Psoas muscle (tissue), 7 donors: ENCODE measurements at regions not wholly inside any gene's neighbourhood (a gene's known extent, or its start where the extent isn't known, plus 50 kb on each side); places are given as distances from the start of the nearest gene placed in this dataset.

Source experiments
- ATAC-seq, 4 donors: fragments of 200-7000 bp; cut with Tn5 transposase; one replicate each; pipeline ENCODE4 v1.9.1; 2020; ENCODE audit warnings: moderate library complexity in 3 of 4, mild to moderate bottlenecking in 2 of 4
- DNase-seq, 2 donors: peaks; one replicate each; pipeline ENCODE4 v3.0.0-alpha.2; 2020
- H3K27ac ChIP-seq: fragments of 200-600 bp; one replicate; pipeline ENCODE4 v1.8.0; 2022
- H3K27me3 ChIP-seq, 3 donors: fragments of 200-600 bp in 1 of 3; one replicate each; pipeline versions ENCODE4 v1.6.1 to v1.8.0; 2013 to 2022; ENCODE audit warnings: low read length in 2 of 3, mild to moderate bottlenecking in 2 of 3, moderate library complexity in 1 of 3; ENCODE audit not compliant: insufficient read depth in 3 of 3
- H3K36me3 ChIP-seq, 2 donors: fragments of 200-600 bp in 1 of 2; one replicate each; pipeline versions ENCODE4 v1.6.1 to v1.8.0; 2013 to 2022; ENCODE audit warnings: low read depth in 1 of 2, mild to moderate bottlenecking in 1 of 2, moderate library complexity in 1 of 2; ENCODE audit not compliant: insufficient read depth in 1 of 2
- H3K4me1 ChIP-seq: fragments of 200-600 bp; one replicate; pipeline ENCODE4 v1.8.0; 2022
- H3K4me3 ChIP-seq: fragments of 200-600 bp; one replicate; pipeline ENCODE4 v1.8.0; 2022; ENCODE audit warnings: mild to moderate bottlenecking
- H3K9me3 ChIP-seq: fragments of 200-600 bp; one replicate; pipeline ENCODE4 v1.8.0; 2022
- WGBS, 3 donors: extraction: QIAGEN DNeasy Blood & Tissue Kit; methylation state at CpG; one replicate each; pipeline versions ENCODE4 v1.1.6 to v1.1.7; 2013; 5-methylcytosine and 5-hydroxymethylcytosine counted together
- intact Hi-C, 2 donors: fragments of 100-400 bp; cut with DNase I; formaldehyde crosslinking; loops; one replicate each; pipeline versions ENCODE4 v1.11.0 to v1.14.2; 2022
- TF ChIP-seq, protein P1 (sequence below): fragments of 200-600 bp; IDR thresholded peaks from one replicate; pipeline ENCODE4 v1.8.0; 2022; ENCODE audit warnings: antibody characterized with exemption
- donor health status: healthy with polysubstance abuse.
- donor health status: DM: no; HTN: no; CAD: no; lungs with moderate emphysema.
- donor health status: Bipolar disorder and iron deficiency.
- donor health status: healthy.
- donor health status: DM: yes; HTN: yes; CAD: no.
- donor health status: DM: no; HTN: no; CAD: no.
- donor health status: DM: yes; HTN: yes; CAD: no.

DNA sequence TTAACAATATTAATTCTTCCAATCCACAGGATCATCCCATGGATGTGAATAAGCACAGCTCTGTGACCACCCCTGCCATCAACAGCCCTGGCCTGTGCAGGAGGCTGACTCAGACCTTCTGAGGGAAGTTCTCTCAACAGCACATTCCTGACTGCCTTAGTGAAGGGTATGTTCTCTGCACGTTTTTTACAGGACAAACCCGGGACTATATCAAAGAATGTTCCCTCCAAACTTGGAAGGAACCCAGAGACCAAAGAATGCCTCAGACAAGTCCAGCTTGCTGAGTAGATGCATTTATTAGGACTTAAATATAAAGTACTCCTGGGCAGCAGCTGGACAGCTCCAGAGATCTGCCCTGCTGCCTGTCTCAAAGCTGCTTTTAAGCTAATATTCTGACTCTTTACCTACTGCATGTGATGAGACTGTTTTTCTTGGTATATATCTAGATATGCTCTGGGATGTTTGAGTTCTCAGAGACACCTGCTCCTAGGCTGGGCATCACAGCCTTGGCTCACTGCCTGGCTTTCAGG lies 1127.8 kb upstream of the PRKX start:
- WGBS, 3 donors: 47 to 66% (median 49%) methylated on average over 2 of the region's 2 CpGs
- ATAC-seq (no peak), DNase-seq (no peak)
- TF ChIP-seq, protein P1, sequence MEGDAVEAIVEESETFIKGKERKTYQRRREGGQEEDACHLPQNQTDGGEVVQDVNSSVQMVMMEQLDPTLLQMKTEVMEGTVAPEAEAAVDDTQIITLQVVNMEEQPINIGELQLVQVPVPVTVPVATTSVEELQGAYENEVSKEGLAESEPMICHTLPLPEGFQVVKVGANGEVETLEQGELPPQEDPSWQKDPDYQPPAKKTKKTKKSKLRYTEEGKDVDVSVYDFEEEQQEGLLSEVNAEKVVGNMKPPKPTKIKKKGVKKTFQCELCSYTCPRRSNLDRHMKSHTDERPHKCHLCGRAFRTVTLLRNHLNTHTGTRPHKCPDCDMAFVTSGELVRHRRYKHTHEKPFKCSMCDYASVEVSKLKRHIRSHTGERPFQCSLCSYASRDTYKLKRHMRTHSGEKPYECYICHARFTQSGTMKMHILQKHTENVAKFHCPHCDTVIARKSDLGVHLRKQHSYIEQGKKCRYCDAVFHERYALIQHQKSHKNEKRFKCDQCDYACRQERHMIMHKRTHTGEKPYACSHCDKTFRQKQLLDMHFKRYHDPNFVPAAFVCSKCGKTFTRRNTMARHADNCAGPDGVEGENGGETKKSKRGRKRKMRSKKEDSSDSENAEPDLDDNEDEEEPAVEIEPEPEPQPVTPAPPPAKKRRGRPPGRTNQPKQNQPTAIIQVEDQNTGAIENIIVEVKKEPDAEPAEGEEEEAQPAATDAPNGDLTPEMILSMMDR: no peak
- Histone ChIP-seq H3K9me3 (no peaks in the 10 kb centered on the region), H3K27ac (no peak overlapping the region), H3K27me3 (no peaks in the 10 kb centered on the region), H3K36me3 (no peaks in the 10 kb centered on the region), H3K4me1 (no peaks in the 10 kb centered on the region), H3K4me3 (no peak overlapping the region)
- intact Hi-C loops: no loop called here

DNA sequence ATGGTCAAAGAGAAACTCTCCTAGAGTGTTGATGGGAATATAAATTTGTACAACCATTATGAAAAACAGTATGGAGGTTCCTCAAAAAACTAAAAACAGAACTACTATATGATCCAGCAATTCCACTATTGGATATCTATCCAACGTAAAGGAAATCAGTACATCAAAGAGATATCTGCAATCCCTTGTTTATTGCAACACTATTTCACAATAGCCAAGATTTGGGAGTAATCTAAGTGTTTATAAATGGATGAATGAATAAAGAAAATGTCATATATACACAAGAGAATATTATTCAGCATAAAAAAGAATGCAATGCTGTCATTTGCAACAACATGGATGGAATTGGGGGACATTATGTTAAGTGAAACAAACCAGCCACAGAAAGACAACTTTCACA lies 1118.1 kb upstream of the PRKX start:
- intact Hi-C loops: no loop called here
- no peak for ATAC-seq
- Histone ChIP-seq H3K4me3 (no peak overlapping the region), H3K27ac (no peak overlapping the region), H3K36me3 (no peaks in the 10 kb centered on the region), H3K4me1 (no peaks in the 10 kb centered on the region), H3K27me3 (no peaks in the 10 kb centered on the region), H3K9me3 (peaks cover 9% of the 10 kb centered on the region)
- WGBS, 3 donors: 61 to 85% (median 68%) methylated on average over 1 of the region's 1 CpG
- TF ChIP-seq, protein P1: no peak
- DNase-seq: no peak

DNA sequence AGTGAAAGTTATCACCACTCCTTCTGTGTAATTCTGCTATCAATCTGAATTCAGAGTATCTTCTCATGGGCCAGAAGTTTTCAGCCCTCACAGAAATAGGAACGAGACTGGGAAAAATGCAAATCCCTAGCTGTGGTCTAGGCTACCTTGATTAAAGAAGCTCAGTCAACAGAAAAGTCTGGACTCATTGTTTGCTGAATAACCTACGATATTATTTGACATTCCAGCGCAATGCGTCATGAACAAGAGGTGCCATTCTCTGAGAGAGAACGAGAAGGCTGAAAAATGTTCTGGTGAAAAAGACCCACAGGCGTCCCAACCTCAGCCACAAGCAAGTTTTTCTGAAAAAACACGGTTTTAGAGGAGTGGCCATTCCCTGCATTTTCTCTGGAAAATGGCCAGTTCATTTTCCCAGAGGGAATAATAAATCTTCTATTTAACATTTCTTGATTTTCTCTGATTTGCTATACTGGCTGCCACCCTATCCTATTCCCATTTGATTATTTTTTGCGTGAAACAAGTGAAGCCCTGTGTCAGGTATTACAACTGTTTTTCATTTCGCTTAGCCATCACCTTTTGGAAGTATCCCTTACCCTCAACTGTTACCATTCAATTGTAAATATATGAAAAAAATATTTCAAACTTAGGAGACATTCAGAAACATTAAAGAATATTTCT lies 1117.6 kb upstream of the PRKX start:
- DNase-seq (no peak), ATAC-seq (no peak)
- Histone ChIP-seq H3K4me3 (no peak overlapping the region), H3K9me3 (peaks cover 9% of the 10 kb centered on the region), H3K27ac (no peak overlapping the region), H3K27me3 (no peaks in the 10 kb centered on the region), H3K4me1 (no peaks in the 10 kb centered on the region), H3K36me3 (no peaks in the 10 kb centered on the region)
- intact Hi-C loops: no loop called here
- TF ChIP-seq, protein P1: no peak
- WGBS, 3 donors: 69 to 79% (median 71%) methylated on average over 9 of the region's 9 CpGs

DNA sequence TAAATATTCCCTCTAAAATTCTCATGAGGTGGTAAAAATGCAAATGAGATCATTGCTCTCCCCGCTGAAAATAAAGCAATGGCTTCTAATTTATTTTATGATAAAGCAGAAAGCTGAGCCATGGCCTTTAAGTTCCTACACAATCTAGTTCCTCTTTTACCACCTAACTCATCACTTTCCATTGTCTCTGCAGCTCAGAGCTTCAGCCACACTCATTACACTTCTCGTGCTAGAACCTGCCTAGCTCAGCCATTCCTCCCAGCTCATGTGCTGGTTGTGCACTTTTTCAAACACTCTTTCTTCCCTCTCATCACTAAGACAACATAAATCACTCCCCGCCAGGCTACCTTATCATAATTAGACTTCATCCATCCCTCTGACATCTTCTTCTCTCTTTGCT lies 1112.1 kb upstream of the PRKX start:
- 54 to 82% (median 56%) methylated on average over 3 of the region's 3 CpGs for whole genome bisulfite sequencing, 3 donors

More for the DNA sequence above, 1112.1 kb upstream of the PRKX start:
- DNase-seq (no peak), ATAC-seq (no peak)
- Histone ChIP-seq H3K27me3 (no peaks in the 10 kb centered on the region), H3K9me3 (no peaks in the 10 kb centered on the region), H3K4me3 (no peak overlapping the region), H3K4me1 (no peaks in the 10 kb centered on the region), H3K36me3 (no peaks in the 10 kb centered on the region), H3K27ac (no peak overlapping the region)
- intact Hi-C loops: no loop called here
- TF ChIP-seq, protein P1: no peak
